ENCODE measurements at regions not wholly inside any gene's neighbourhood (a gene's known extent, or its start where the extent isn't known, plus 50 kb on each side); places are given as distances from the start of the nearest gene placed in this dataset.

DNA sequence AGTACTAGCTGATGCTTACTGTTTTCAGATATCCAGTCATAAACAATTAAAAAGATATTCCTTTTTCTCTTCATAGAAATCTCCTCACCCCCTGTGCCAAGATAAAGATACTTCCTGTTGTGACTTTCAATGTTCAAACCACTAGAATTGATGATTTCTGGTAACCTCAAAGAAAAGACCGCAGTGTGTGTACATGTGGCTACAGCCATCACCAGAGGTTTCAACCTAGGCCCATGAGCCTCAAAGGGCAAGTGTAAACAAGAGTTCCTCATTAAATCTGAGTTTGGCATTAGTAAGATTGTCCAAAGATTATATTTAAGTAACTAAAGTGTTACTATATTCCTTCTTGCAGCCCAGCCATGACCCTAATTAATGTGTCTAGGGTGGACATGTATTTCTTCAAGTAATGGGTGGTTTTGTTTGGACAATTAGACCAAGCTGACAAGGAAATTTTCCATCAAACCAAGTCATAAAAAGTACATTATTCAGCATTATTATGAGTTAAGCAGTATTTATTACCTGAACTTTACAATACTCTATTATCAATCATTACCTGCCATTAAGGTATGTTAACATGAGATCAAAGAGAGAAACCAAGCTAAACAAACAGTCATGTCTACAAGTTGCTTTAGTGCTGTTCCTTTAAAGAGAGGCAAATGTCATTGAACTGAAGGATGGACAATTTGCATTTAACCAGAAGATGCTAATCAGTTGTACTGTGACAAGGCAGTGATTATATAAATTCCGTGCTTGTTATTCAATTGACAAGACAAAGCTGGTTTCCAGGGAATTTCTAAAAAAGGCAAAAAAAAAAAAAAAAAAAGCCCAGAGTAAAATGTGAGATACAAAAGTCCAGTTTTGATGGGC is 382.7 kb downstream of the LNPK start:
- peaks cover 11% of the 10 kb centered on the region for H3K4me1 Mint-ChIP-seq
- no peak overlapping the region for H3K27ac Mint-ChIP-seq

DNA sequence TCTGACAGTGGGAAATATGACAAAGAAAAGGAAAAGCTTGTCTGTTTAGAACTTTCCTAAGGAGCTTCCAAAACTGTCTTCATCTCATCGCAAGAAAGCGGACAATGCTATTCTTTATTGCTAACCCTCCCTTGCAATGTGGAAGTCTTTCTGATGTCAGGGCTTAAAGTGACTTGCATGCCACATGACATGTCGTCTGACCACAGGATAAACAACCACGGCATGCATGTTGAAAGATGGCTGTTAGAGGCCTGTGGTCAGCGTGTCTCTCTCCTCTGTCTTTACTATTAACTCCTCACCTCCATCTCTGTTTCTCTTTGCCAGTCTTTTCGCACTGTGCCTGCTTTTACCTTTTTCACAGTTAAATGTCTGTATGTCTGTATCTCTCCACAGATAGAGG is 389.8 kb downstream of the LNPK start:
- ChIA-PET CTCF (no interaction called here), POLR2A (no interaction called here)
- no peak overlapping the region for H3K4me3 Mint-ChIP-seq
- H3K27me3 Mint-ChIP-seq (ENCODE audit: low read depth): peaks cover 3% of the 10 kb centered on the region; the same call in 1 of the 2 replicates
- ATAC-seq: no peak
- no peaks in the 10 kb centered on the region for H3K36me3 Mint-ChIP-seq
- TF ChIP-seq, protein P1, sequence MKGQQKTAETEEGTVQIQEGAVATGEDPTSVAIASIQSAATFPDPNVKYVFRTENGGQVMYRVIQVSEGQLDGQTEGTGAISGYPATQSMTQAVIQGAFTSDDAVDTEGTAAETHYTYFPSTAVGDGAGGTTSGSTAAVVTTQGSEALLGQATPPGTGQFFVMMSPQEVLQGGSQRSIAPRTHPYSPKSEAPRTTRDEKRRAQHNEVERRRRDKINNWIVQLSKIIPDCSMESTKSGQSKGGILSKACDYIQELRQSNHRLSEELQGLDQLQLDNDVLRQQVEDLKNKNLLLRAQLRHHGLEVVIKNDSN (CRISPR knock-in tag; IDR thresholded peaks at IDR 0.05): no peak
- no peak for TF ChIP-seq ZNF263 (CRISPR knock-in tag; IDR thresholded peaks at IDR 0.05; ENCODE audit: low read depth)
- TF ChIP-seq, protein P2, sequence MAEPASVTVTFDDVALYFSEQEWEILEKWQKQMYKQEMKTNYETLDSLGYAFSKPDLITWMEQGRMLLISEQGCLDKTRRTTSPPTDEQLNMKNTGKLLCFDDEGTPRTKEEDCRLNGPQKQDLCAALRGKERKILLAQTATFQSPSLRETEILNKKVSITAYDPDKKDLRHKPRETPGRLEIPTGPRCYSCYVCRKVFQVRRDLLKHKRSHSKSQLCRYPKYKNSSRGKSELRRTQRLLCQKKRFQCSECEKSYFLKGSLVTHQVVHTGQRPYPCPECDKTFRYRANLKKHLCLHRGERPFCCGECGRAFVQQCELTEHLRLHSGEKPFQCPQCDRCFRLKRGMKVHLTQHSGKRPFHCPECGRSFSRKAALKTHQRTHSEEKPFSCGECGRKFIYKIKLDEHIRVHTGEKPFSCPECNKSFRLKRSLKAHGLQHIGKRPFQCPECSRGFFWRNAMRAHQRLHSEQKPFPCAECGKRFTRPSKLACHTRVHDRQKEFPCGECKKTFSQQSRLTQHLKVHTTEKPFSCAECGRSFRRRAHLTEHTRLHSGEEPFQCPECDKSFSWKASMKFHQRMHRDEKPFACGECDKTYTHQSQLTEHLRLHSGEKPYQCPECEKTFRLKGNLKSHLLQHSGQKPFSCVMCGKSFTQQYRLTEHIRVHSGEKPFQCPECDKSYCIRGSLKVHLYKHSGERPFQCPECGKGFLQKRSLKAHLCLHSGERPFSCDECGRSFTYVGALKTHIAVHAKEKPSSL (CRISPR knock-in tag; conservative IDR thresholded peaks at IDR 0.05): no peak
- DNase-seq (ENCODE audit: low spot score): no peak
- no peaks in the 10 kb centered on the region for H3K9me3 Mint-ChIP-seq
- 0 out of 2 replicates have a peak, but pooled peaks cover 3% of the 10 kb centered on the region for H3K4me1 Mint-ChIP-seq
- no peak overlapping the region for H3K27ac Mint-ChIP-seq

More for the DNA sequence above, 382.7 kb downstream of the LNPK start:
- TF ChIP-seq ESRRA (CRISPR knock-in tag; IDR thresholded peaks at IDR 0.05; ENCODE audit: borderline replicate concordance): no peak
- no peak for TF ChIP-seq ELF4 (CRISPR knock-in tag; IDR thresholded peaks at IDR 0.05; ENCODE audit: low read depth)
- no peak for TF ChIP-seq FOXP1 (CRISPR knock-in tag; IDR thresholded peaks at IDR 0.05; ENCODE audit: borderline replicate concordance)
- TF ChIP-seq, protein P3, sequence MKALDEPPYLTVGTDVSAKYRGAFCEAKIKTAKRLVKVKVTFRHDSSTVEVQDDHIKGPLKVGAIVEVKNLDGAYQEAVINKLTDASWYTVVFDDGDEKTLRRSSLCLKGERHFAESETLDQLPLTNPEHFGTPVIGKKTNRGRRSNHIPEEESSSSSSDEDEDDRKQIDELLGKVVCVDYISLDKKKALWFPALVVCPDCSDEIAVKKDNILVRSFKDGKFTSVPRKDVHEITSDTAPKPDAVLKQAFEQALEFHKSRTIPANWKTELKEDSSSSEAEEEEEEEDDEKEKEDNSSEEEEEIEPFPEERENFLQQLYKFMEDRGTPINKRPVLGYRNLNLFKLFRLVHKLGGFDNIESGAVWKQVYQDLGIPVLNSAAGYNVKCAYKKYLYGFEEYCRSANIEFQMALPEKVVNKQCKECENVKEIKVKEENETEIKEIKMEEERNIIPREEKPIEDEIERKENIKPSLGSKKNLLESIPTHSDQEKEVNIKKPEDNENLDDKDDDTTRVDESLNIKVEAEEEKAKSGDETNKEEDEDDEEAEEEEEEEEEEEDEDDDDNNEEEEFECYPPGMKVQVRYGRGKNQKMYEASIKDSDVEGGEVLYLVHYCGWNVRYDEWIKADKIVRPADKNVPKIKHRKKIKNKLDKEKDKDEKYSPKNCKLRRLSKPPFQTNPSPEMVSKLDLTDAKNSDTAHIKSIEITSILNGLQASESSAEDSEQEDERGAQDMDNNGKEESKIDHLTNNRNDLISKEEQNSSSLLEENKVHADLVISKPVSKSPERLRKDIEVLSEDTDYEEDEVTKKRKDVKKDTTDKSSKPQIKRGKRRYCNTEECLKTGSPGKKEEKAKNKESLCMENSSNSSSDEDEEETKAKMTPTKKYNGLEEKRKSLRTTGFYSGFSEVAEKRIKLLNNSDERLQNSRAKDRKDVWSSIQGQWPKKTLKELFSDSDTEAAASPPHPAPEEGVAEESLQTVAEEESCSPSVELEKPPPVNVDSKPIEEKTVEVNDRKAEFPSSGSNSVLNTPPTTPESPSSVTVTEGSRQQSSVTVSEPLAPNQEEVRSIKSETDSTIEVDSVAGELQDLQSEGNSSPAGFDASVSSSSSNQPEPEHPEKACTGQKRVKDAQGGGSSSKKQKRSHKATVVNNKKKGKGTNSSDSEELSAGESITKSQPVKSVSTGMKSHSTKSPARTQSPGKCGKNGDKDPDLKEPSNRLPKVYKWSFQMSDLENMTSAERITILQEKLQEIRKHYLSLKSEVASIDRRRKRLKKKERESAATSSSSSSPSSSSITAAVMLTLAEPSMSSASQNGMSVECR (CRISPR knock-in tag; IDR thresholded peaks at IDR 0.05; ENCODE audit: borderline replicate concordance): no peak
- TF ChIP-seq, protein P4, sequence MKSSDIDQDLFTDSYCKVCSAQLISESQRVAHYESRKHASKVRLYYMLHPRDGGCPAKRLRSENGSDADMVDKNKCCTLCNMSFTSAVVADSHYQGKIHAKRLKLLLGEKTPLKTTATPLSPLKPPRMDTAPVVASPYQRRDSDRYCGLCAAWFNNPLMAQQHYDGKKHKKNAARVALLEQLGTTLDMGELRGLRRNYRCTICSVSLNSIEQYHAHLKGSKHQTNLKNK (CRISPR knock-in tag; IDR thresholded peaks at IDR 0.05): no peak
- TF ChIP-seq, protein P5, sequence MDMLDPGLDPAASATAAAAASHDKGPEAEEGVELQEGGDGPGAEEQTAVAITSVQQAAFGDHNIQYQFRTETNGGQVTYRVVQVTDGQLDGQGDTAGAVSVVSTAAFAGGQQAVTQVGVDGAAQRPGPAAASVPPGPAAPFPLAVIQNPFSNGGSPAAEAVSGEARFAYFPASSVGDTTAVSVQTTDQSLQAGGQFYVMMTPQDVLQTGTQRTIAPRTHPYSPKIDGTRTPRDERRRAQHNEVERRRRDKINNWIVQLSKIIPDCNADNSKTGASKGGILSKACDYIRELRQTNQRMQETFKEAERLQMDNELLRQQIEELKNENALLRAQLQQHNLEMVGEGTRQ (CRISPR knock-in tag; IDR thresholded peaks at IDR 0.05): no peak
- no peak for TF ChIP-seq FOXK1 (CRISPR knock-in tag; IDR thresholded peaks at IDR 0.05)
- TF ChIP-seq, protein P1 (CRISPR knock-in tag; IDR thresholded peaks at IDR 0.05): no peak
- TF ChIP-seq, protein P6, sequence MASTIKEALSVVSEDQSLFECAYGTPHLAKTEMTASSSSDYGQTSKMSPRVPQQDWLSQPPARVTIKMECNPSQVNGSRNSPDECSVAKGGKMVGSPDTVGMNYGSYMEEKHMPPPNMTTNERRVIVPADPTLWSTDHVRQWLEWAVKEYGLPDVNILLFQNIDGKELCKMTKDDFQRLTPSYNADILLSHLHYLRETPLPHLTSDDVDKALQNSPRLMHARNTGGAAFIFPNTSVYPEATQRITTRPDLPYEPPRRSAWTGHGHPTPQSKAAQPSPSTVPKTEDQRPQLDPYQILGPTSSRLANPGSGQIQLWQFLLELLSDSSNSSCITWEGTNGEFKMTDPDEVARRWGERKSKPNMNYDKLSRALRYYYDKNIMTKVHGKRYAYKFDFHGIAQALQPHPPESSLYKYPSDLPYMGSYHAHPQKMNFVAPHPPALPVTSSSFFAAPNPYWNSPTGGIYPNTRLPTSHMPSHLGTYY (CRISPR knock-in tag; IDR thresholded peaks at IDR 0.05): no peak
- no peak for TF ChIP-seq ZNF219 (CRISPR knock-in tag; IDR thresholded peaks at IDR 0.05; ENCODE audit: borderline replicate concordance)
- no peak for TF ChIP-seq SP1 (CRISPR knock-in tag; conservative IDR thresholded peaks at IDR 0.05)
- H3K9me3 Mint-ChIP-seq: 0 out of 2 replicates have a peak, but pooled peaks cover 3% of the 10 kb centered on the region
- H3K36me3 Mint-ChIP-seq: no peaks in the 10 kb centered on the region
- DNase-seq (ENCODE audit: low spot score): no peak
- ChIA-PET CTCF (no interaction called here), POLR2A (interaction anchor here (0.6 kb wide), 1 partner anchor 316 kb away, joined by 5 read pairs; no protein-coding TSS in a partner anchor)
- H3K4me3 Mint-ChIP-seq: no peak overlapping the region
- no peak for ATAC-seq
- H3K27me3 Mint-ChIP-seq (ENCODE audit: low read depth): no peaks in the 10 kb centered on the region
